ENCODE measurements at regions not wholly inside any gene's neighbourhood (a gene's known extent, or its start where the extent isn't known, plus 50 kb on each side); places are given as distances from the start of the nearest gene placed in this dataset.

GRCh38 chr13:53782488-53782961, 753.9 kb downstream of the OLFM4 start:
- intact Hi-C loops (cut with DNase I): no loop called here
- peaks cover 0 to 4% (median 0%) of the 10 kb centered on the region in 3 donors for H3K4me1 ChIP-seq
- 0 to 4% methylated on average over 9 of the region's 9 CpGs for WGBS, 2 donors
- TF ChIP-seq POLR2A (IDR thresholded peaks at IDR 0.05) (no peak), CTCF (IDR thresholded peaks at IDR 0.05) (peak; percentile 47 to 72 (median 66))
- no peak for DNase-seq
- no peak overlapping the region for H3K27ac ChIP-seq
- no peaks in the 10 kb centered on the region for H3K36me3 ChIP-seq
- peak overlapping the region in 2 of 4 donors; percentile 12 to 44 for H3K4me3 ChIP-seq
- no peaks in the 10 kb centered on the region for H3K9me3 ChIP-seq
- H3K27me3 ChIP-seq: peaks cover 0 to 4% (median 0%) of the 10 kb centered on the region in 4 donors

- TF ChIP-seq CTCF (IDR thresholded peaks at IDR 0.05) (no peak), POLR2A (IDR thresholded peaks at IDR 0.05) (no peak)
- peaks cover 0 to 4% (median 0%) of the 10 kb centered on the region in 3 donors for H3K4me1 ChIP-seq
- H3K27me3 ChIP-seq: peaks cover 0 to 4% (median 0%) of the 10 kb centered on the region in 4 donors
- H3K27ac ChIP-seq: no peak overlapping the region
- no peaks in the 10 kb centered on the region for H3K36me3 ChIP-seq
- no peak for DNase-seq
- intact Hi-C loops (cut with DNase I): no loop called here
- 73 to 80% methylated on average over 10 of the region's 10 CpGs for WGBS, 2 donors
- no peak overlapping the region for H3K4me3 ChIP-seq
- no peaks in the 10 kb centered on the region for H3K9me3 ChIP-seq
Measured at GRCh38 chr13:53783471-53783870, 754.9 kb downstream of the OLFM4 start.

GRCh38 chr13:53788286-53788685, 759.7 kb downstream of the OLFM4 start:
- no peaks in the 10 kb centered on the region for H3K36me3 ChIP-seq
- H3K4me3 ChIP-seq: no peak overlapping the region
- peaks cover 0 to 4% (median 0%) of the 10 kb centered on the region in 4 donors for H3K27me3 ChIP-seq
- TF ChIP-seq CTCF (IDR thresholded peaks at IDR 0.05) (no peak), POLR2A (IDR thresholded peaks at IDR 0.05) (no peak)
- H3K4me1 ChIP-seq: no peaks in the 10 kb centered on the region
- DNase-seq: no peak
- H3K27ac ChIP-seq: no peak overlapping the region
- no peaks in the 10 kb centered on the region for H3K9me3 ChIP-seq
- intact Hi-C loops (cut with DNase I): no loop called here
- 52 to 61% methylated on average over 3 of the region's 3 CpGs for WGBS, 2 donors

GRCh38 chr13:53800011-53800410, 771.4 kb downstream of the OLFM4 start:
- H3K36me3 ChIP-seq: no peaks in the 10 kb centered on the region
- 73 to 75% methylated on average over 5 of the region's 5 CpGs for WGBS, 2 donors
- no peaks in the 10 kb centered on the region for H3K27me3 ChIP-seq
- no peak overlapping the region for H3K27ac ChIP-seq
- H3K9me3 ChIP-seq: no peaks in the 10 kb centered on the region
- intact Hi-C loops (cut with DNase I): no loop called here
- DNase-seq: no peak
- H3K4me3 ChIP-seq: no peak overlapping the region
- TF ChIP-seq POLR2A (IDR thresholded peaks at IDR 0.05) (no peak), CTCF (IDR thresholded peaks at IDR 0.05) (no peak)
- no peaks in the 10 kb centered on the region for H3K4me1 ChIP-seq

GRCh38 chr13:53807251-53807834, 778.7 kb downstream of the OLFM4 start:
- WGBS, 2 donors: 26 to 29% methylated on average over 3 of the region's 3 CpGs
- H3K27ac ChIP-seq: no peak overlapping the region
- H3K4me3 ChIP-seq: no peak overlapping the region
- intact Hi-C loops (cut with DNase I): no loop called here
- no peaks in the 10 kb centered on the region for H3K9me3 ChIP-seq
- H3K36me3 ChIP-seq: no peaks in the 10 kb centered on the region
- DNase-seq: no peak
- no peak for TF ChIP-seq CTCF (IDR thresholded peaks at IDR 0.05)
- no peak for TF ChIP-seq POLR2A (IDR thresholded peaks at IDR 0.05)
- no peaks in the 10 kb centered on the region for H3K27me3 ChIP-seq
- no peaks in the 10 kb centered on the region for H3K4me1 ChIP-seq

Measured in esophagus squamous epithelium (tissue), 5 donors.